Upper lobe of left lung (tissue), 4 donors: ENCODE measurements at regions not wholly inside any gene's neighbourhood (a gene's known extent, or its start where the extent isn't known, plus 50 kb on each side); places are given as distances from the start of the nearest gene placed in this dataset.

ENCODE experiments used
- EP300 ChIP-seq, 4 donors: sonication (generic); formaldehyde crosslinking; IDR thresholded peaks; one replicate each; pipeline ENCODE4 v1.5.1; 2017; ENCODE audit warnings: antibody characterized with exemption in 4 of 4, control low read depth in 2 of 4
- TF ChIP-seq, protein P1 (sequence below), 6 experiments: fragments of 450-650 bp in 4 of 6; fragments of 200-600 bp in 2 of 6; sonication (generic) in 2 of 6; IDR thresholded peaks; one replicate each; pipeline ENCODE4 v1.5.1; 2016 to 2019; ENCODE audit warnings: antibody characterized with exemption in 6 of 6

DNA sequence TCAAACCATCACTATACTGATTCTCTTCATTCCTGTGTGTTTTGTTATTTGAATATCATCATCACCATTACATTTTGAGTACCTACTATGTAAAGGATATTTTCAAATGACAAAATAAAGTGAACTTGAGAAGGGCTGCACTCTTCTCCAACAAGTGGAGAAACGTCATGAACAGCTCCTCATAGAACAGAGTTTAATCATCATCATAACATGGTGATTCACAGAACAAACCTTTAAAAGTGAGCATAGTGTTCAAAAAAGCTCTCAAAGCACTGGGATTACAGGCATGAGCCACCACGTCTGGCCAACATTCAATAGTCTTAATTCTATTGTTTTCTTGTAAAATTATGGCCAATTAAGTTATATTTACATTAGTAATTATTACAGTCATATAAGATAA lies 993.9 kb downstream of the PDHA2 start:
- no peak for TF ChIP-seq EP300 (IDR thresholded peaks at IDR 0.05)
- TF ChIP-seq, protein P1, sequence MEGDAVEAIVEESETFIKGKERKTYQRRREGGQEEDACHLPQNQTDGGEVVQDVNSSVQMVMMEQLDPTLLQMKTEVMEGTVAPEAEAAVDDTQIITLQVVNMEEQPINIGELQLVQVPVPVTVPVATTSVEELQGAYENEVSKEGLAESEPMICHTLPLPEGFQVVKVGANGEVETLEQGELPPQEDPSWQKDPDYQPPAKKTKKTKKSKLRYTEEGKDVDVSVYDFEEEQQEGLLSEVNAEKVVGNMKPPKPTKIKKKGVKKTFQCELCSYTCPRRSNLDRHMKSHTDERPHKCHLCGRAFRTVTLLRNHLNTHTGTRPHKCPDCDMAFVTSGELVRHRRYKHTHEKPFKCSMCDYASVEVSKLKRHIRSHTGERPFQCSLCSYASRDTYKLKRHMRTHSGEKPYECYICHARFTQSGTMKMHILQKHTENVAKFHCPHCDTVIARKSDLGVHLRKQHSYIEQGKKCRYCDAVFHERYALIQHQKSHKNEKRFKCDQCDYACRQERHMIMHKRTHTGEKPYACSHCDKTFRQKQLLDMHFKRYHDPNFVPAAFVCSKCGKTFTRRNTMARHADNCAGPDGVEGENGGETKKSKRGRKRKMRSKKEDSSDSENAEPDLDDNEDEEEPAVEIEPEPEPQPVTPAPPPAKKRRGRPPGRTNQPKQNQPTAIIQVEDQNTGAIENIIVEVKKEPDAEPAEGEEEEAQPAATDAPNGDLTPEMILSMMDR (IDR thresholded peaks at IDR 0.05) = no peak
